ENCODE measurements at regions not wholly inside any gene's neighbourhood (a gene's known extent, or its start where the extent isn't known, plus 50 kb on each side); places are given as distances from the start of the nearest gene placed in this dataset.

DNA sequence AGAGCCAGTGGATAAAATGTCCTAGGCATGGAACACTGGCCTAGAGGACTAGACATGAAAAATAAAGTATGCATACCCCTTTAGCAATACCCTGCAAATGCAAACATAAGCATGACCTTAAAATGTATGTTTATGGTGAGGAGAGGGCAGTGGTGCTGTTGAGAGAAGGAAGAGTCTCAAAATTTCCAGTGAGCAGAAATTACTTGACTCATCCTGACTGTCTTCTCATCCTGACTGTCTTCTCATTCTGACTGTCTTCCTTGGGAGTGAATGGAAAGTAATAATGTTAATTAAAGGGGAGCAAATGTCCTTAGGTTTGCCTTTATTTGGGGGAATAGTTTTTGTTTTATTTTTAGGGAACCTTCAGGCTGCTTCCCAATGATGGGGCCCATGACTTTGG is 121.5 kb upstream of the GALNT15 start:
- TF ChIP-seq, protein P1, sequence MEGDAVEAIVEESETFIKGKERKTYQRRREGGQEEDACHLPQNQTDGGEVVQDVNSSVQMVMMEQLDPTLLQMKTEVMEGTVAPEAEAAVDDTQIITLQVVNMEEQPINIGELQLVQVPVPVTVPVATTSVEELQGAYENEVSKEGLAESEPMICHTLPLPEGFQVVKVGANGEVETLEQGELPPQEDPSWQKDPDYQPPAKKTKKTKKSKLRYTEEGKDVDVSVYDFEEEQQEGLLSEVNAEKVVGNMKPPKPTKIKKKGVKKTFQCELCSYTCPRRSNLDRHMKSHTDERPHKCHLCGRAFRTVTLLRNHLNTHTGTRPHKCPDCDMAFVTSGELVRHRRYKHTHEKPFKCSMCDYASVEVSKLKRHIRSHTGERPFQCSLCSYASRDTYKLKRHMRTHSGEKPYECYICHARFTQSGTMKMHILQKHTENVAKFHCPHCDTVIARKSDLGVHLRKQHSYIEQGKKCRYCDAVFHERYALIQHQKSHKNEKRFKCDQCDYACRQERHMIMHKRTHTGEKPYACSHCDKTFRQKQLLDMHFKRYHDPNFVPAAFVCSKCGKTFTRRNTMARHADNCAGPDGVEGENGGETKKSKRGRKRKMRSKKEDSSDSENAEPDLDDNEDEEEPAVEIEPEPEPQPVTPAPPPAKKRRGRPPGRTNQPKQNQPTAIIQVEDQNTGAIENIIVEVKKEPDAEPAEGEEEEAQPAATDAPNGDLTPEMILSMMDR (IDR thresholded peaks at IDR 0.05; ENCODE audit: poor library complexity, severe bottlenecking), result no peak
- TF ChIP-seq EP300 (conservative IDR thresholded peaks at IDR 0.05; ENCODE audit: poor library complexity, severe bottlenecking) (no peak), EZH2 (IDR thresholded peaks at IDR 0.05; ENCODE audit: borderline replicate concordance, insufficient read depth, low read length, poor library complexity, severe bottlenecking) (no peak), SMC3 (conservative IDR thresholded peaks at IDR 0.05; ENCODE audit: poor library complexity) (no peak), TAF1 (IDR thresholded peaks at IDR 0.05; ENCODE audit: low read depth) (no peak), RAD21 (conservative IDR thresholded peaks at IDR 0.05) (no peak)
- TF ChIP-seq, protein P2, sequence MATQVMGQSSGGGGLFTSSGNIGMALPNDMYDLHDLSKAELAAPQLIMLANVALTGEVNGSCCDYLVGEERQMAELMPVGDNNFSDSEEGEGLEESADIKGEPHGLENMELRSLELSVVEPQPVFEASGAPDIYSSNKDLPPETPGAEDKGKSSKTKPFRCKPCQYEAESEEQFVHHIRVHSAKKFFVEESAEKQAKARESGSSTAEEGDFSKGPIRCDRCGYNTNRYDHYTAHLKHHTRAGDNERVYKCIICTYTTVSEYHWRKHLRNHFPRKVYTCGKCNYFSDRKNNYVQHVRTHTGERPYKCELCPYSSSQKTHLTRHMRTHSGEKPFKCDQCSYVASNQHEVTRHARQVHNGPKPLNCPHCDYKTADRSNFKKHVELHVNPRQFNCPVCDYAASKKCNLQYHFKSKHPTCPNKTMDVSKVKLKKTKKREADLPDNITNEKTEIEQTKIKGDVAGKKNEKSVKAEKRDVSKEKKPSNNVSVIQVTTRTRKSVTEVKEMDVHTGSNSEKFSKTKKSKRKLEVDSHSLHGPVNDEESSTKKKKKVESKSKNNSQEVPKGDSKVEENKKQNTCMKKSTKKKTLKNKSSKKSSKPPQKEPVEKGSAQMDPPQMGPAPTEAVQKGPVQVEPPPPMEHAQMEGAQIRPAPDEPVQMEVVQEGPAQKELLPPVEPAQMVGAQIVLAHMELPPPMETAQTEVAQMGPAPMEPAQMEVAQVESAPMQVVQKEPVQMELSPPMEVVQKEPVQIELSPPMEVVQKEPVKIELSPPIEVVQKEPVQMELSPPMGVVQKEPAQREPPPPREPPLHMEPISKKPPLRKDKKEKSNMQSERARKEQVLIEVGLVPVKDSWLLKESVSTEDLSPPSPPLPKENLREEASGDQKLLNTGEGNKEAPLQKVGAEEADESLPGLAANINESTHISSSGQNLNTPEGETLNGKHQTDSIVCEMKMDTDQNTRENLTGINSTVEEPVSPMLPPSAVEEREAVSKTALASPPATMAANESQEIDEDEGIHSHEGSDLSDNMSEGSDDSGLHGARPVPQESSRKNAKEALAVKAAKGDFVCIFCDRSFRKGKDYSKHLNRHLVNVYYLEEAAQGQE (IDR thresholded peaks at IDR 0.05; ENCODE audit: borderline replicate concordance), result no peak
